ENCODE measurements at regions not wholly inside any gene's neighbourhood (a gene's known extent, or its start where the extent isn't known, plus 50 kb on each side); places are given as distances from the start of the nearest gene placed in this dataset.
"Not testable (repeated sequence)": the region's sequence is repeated elsewhere in the genome, so short reads cannot be mapped to it uniquely, and the experiment has no call there.

DNA sequence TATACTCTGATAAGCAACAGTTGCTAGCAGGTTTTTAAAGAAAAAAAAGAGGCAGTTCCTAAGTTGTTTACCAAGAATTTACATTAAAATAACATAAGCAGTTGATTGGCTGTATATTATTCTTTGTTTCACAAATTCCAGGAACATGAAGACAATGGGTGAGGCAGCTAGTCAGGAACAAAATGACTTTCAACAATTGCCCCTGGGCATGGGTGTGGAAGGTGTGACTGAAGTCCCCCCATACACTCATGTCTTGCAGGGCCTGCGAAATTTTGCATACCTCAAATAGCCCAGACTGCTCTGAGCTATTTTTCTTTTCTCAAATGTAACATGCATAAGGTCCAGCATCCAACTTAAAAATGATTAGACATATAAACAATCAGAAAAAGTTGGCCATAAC is 267.2 kb upstream of the DIO3 start (continued):
- TF ChIP-seq, protein P1, sequence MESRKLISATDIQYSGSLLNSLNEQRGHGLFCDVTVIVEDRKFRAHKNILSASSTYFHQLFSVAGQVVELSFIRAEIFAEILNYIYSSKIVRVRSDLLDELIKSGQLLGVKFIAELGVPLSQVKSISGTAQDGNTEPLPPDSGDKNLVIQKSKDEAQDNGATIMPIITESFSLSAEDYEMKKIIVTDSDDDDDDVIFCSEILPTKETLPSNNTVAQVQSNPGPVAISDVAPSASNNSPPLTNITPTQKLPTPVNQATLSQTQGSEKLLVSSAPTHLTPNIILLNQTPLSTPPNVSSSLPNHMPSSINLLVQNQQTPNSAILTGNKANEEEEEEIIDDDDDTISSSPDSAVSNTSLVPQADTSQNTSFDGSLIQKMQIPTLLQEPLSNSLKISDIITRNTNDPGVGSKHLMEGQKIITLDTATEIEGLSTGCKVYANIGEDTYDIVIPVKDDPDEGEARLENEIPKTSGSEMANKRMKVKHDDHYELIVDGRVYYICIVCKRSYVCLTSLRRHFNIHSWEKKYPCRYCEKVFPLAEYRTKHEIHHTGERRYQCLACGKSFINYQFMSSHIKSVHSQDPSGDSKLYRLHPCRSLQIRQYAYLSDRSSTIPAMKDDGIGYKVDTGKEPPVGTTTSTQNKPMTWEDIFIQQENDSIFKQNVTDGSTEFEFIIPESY (IDR thresholded peaks at IDR 0.05; ENCODE audit: extremely low read depth, insufficient replicate concordance, low read length), result no peak
- TF ChIP-seq SRF (IDR thresholded peaks at IDR 0.05; ENCODE audit: low read depth) (no peak), TCF7L2 (IDR thresholded peaks at IDR 0.05; ENCODE audit: borderline replicate concordance, extremely low read depth, insufficient read depth, insufficient read length) (no peak), EZH2phosphoT487 (IDR thresholded peaks at IDR 0.05; ENCODE audit: borderline replicate concordance) (no peak), RAD21 (IDR thresholded peaks at IDR 0.05; ENCODE audit: low read depth) (no peak)

DNA sequence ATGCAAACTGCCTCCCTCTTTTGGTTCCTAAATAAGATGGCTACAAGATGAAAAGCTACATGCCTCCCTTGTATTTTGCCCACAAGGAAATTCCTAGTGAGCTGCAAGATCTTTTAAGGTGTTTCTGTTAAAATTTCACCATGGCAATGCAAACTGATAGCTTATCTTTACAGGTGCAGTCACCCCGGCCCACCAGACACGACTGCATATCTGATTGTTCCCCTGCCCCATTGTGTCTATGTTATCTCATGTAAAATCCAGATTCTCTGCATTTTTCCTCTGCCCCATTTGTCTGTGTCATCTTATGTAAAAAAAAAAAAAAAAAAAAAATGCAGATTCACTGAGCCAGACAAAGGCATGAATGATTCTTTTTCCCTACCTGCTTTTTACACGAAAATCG is 261.5 kb upstream of the DIO3 start:
- H3K9me3 ChIP-seq (ENCODE audit: control insufficient read depth in 1 of 2, insufficient read depth in 1 of 2, low read depth in 1 of 2, low read length in 2 of 2); H3K9ac ChIP-seq (ENCODE audit: low read length); H3K79me2 ChIP-seq (ENCODE audit: insufficient read depth, low read length); H3K4me3 ChIP-seq (replicated peaks in 1 of 2; ENCODE audit: low read depth in 1 of 2, low read length in 2 of 2); ATAC-seq; POLR2A ChIA-PET; H4K20me1 ChIP-seq (ENCODE audit: insufficient read depth); intact Hi-C loops (cut with micrococcal nuclease); H3K4me1 ChIP-seq (ENCODE audit: control insufficient read depth in 1 of 2, insufficient read depth in 2 of 2, low read length in 2 of 2); H3K27me3 ChIP-seq (ENCODE audit: insufficient read depth, low read length); H3K9me2 ChIP-seq (ENCODE audit: insufficient read depth); BruUV-seq (replicated peaks); RAD21 ChIA-PET (ENCODE audit: low non-redundant PET in 1 of 2, low total read pairs in 2 of 2, uncharacterized antibody in 2 of 2, unreplicated experiment in 2 of 2); CTCF ChIA-PET; H2AFZ ChIP-seq (ENCODE audit: low read depth, low read length, poor library complexity, severe bottlenecking); H3K27ac ChIP-seq (ENCODE audit: low read depth, low read length); H3K4me2 ChIP-seq (ENCODE audit: low read length); H3K36me3 ChIP-seq (ENCODE audit: control insufficient read depth in 1 of 2, insufficient read depth in 2 of 2, low read length in 2 of 2); DNase-seq (ENCODE audit: low read depth, low spot score): not testable (repeated sequence)

DNA sequence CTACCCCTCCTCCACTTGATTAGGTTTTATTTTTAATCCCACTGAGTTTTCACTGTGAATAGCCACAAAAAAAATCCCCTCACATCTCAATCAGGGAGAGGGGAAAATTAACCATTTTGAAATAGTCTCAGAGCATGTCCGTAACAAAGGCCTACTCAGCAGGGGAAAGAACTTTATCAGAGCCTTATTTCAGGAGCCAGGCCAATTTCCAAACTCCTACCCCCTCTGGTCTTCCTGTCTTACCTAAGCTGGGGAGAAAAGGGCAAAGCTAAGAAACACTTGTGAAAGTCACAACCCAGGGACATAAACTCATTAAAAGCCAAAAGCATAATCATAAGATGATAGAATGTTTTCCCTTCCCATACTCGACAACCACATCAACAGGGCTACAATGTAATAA is 260.3 kb upstream of the DIO3 start:
- no peaks in the 10 kb centered on the region for H4K20me1 ChIP-seq (ENCODE audit: insufficient read depth)
- no peak overlapping the region for H3K4me3 ChIP-seq (replicated peaks in 1 of 2; ENCODE audit: low read depth in 1 of 2, low read length in 2 of 2)
- no peaks in the 10 kb centered on the region for H3K4me1 ChIP-seq (ENCODE audit: control insufficient read depth in 1 of 2, insufficient read depth in 2 of 2, low read length in 2 of 2)
- CTCF ChIA-PET, result no interaction called here
- RAD21 ChIA-PET (ENCODE audit: low non-redundant PET in 1 of 2, low total read pairs in 2 of 2, uncharacterized antibody in 2 of 2, unreplicated experiment in 2 of 2), result no interaction called here
- no peak overlapping the region for H3K9ac ChIP-seq (ENCODE audit: low read length)
- no TSS peak for BruUV-seq (replicated peaks)
- H3K9me3 ChIP-seq (ENCODE audit: control insufficient read depth in 1 of 2, insufficient read depth in 1 of 2, low read depth in 1 of 2, low read length in 2 of 2), result 0 out of 4 replicates have a peak, but pooled peaks cover 0 to 6% of the 10 kb centered on the region in 2 experiments
- DNase-seq (ENCODE audit: low read depth, low spot score) (no peak), ATAC-seq (no peak)
- H3K27me3 ChIP-seq (ENCODE audit: insufficient read depth, low read length), result no peaks in the 10 kb centered on the region; the same call in 1 of the 2 replicates
- H3K9me2 ChIP-seq (ENCODE audit: insufficient read depth), result no peaks in the 10 kb centered on the region
- no peaks in the 10 kb centered on the region for H3K79me2 ChIP-seq (ENCODE audit: insufficient read depth, low read length)
- intact Hi-C loops (cut with micrococcal nuclease), result no loop called here
- no peaks in the 10 kb centered on the region for H3K36me3 ChIP-seq (ENCODE audit: control insufficient read depth in 1 of 2, insufficient read depth in 2 of 2, low read length in 2 of 2)
- TF ChIP-seq SRF (IDR thresholded peaks at IDR 0.05; ENCODE audit: low read depth) (no peak), CBX3 (IDR thresholded peaks at IDR 0.05; ENCODE audit: low read depth) (no peak), POLR2AphosphoS5 (IDR thresholded peaks at IDR 0.05; ENCODE audit: low read depth, low read length) (no peak), RAD21 (IDR thresholded peaks at IDR 0.05; ENCODE audit: low read depth) (no peak)
- TF ChIP-seq, protein P2, sequence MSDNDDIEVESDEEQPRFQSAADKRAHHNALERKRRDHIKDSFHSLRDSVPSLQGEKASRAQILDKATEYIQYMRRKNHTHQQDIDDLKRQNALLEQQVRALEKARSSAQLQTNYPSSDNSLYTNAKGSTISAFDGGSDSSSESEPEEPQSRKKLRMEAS (IDR thresholded peaks at IDR 0.05), result no peak
- H3K27ac ChIP-seq (ENCODE audit: low read depth, low read length), result no peak overlapping the region
- H2AFZ ChIP-seq (ENCODE audit: low read depth, low read length, poor library complexity, severe bottlenecking), result no peak overlapping the region
- POLR2A ChIA-PET, result no interaction called here
- no peak overlapping the region for H3K4me2 ChIP-seq (ENCODE audit: low read length)

DNA sequence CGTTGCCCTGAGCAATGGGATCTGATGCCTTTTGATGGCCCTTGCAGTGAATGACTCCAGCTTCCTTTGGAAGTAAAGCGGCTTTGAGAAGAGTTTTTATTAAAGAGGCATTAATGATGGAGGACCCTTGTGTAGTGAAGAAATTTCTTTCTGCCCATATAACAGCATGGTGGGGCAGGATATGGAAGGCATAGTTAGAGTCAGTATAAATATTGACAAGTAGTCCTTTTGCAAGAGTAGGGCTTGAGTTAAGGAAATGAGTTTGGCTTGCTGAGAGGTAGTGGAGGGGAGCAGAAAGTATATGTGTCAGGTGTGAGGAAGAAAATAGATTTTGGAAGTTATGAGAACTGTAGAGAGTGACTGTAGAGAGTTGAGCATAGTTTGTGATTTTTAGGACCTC is 254.1 kb upstream of the DIO3 start:
- DNase-seq (ENCODE audit: low read depth, low spot score); ATAC-seq; H4K20me1 ChIP-seq (ENCODE audit: insufficient read depth); H3K4me2 ChIP-seq (ENCODE audit: low read length); POLR2A ChIA-PET; H3K36me3 ChIP-seq (ENCODE audit: control insufficient read depth in 1 of 2, insufficient read depth in 2 of 2, low read length in 2 of 2); H3K27me3 ChIP-seq (ENCODE audit: insufficient read depth, low read length); intact Hi-C loops (cut with micrococcal nuclease); H3K9me2 ChIP-seq (ENCODE audit: insufficient read depth); H3K9me3 ChIP-seq (ENCODE audit: control insufficient read depth in 1 of 2, insufficient read depth in 1 of 2, low read depth in 1 of 2, low read length in 2 of 2); H3K4me1 ChIP-seq (ENCODE audit: control insufficient read depth in 1 of 2, insufficient read depth in 2 of 2, low read length in 2 of 2); H3K79me2 ChIP-seq (ENCODE audit: insufficient read depth, low read length); RAD21 ChIA-PET (ENCODE audit: low non-redundant PET in 1 of 2, low total read pairs in 2 of 2, uncharacterized antibody in 2 of 2, unreplicated experiment in 2 of 2); H3K4me3 ChIP-seq (replicated peaks in 1 of 2; ENCODE audit: low read depth in 1 of 2, low read length in 2 of 2); BruUV-seq (replicated peaks); H2AFZ ChIP-seq (ENCODE audit: low read depth, low read length, poor library complexity, severe bottlenecking); H3K27ac ChIP-seq (ENCODE audit: low read depth, low read length); H3K9ac ChIP-seq (ENCODE audit: low read length); CTCF ChIA-PET: not testable (repeated sequence)
